OCI-M2 (cell line): ENCODE measurements at regions not wholly inside any gene's neighbourhood (a gene's known extent, or its start where the extent isn't known, plus 50 kb on each side); places are given as distances from the start of the nearest gene placed in this dataset.
"Not testable (repeated sequence)": the region's sequence is repeated elsewhere in the genome, so short reads cannot be mapped to it uniquely, and the experiment has no call there.

Experiments
- DNase-seq: peaks from one replicate; lab custom pipeline; 2025; ENCODE audit not compliant: unreplicated experiment; lab: John Stamatoyannopoulos, UW

- no peak for DNase-seq
These were observed 808.4 kb upstream of the CITED2 start for GRCh38 chr6:140182821-140183220.

- DNase-seq: no peak
These were observed 807.4 kb upstream of the CITED2 start for GRCh38 chr6:140181876-140182275.

- DNase-seq: no peak
These were observed 805.9 kb upstream of the CITED2 start for GRCh38 chr6:140180306-140180705.

- no peak for DNase-seq
These were observed 804.5 kb upstream of the CITED2 start for GRCh38 chr6:140178935-140179334.

GRCh38 chr6:140178520-140178919 is 804.1 kb upstream of the CITED2 start:
- DNase-seq: no peak

GRCh38 chr6:140176306-140176705 is 801.9 kb upstream of the CITED2 start:
- DNase-seq: no peak

- DNase-seq: no peak
These were observed 801.0 kb upstream of the CITED2 start for GRCh38 chr6:140175486-140175885.

- DNase-seq: no peak
These were observed 800.1 kb upstream of the CITED2 start for GRCh38 chr6:140174524-140174923.

GRCh38 chr6:140168365-140168764 is 793.9 kb upstream of the CITED2 start:
- DNase-seq: no peak

- DNase-seq: no peak
These were observed 786.5 kb upstream of the CITED2 start for GRCh38 chr6:140160909-140161308.

GRCh38 chr6:140160494-140160893 is 786.0 kb upstream of the CITED2 start:
- DNase-seq: no peak

GRCh38 chr6:140156131-140156530 is 781.7 kb upstream of the CITED2 start:
- no peak for DNase-seq

GRCh38 chr6:140155451-140156126 is 781.1 kb upstream of the CITED2 start:
- DNase-seq: no peak

GRCh38 chr6:140153703-140154102 is 779.3 kb upstream of the CITED2 start:
- no peak for DNase-seq

- DNase-seq: not testable (repeated sequence)
These were observed 773.7 kb upstream of the CITED2 start for GRCh38 chr6:140147825-140148814.

GRCh38 chr6:140140891-140141290 is 766.4 kb upstream of the CITED2 start:
- no peak for DNase-seq

GRCh38 chr6:140138311-140139010 is 764.0 kb upstream of the CITED2 start:
- DNase-seq: no peak

GRCh38 chr6:140134224-140134623 is 759.8 kb upstream of the CITED2 start:
- DNase-seq: no peak

- DNase-seq: no peak
These were observed 755.6 kb upstream of the CITED2 start for GRCh38 chr6:140130074-140130473.

GRCh38 chr6:140124498-140124897 is 750.0 kb upstream of the CITED2 start:
- DNase-seq: no peak

GRCh38 chr6:140108167-140108566 is 733.7 kb upstream of the CITED2 start:
- no peak for DNase-seq

GRCh38 chr6:140107216-140107615 is 732.8 kb upstream of the CITED2 start:
- no peak for DNase-seq
